Osteocyte (in vitro differentiated cells): ENCODE measurements at regions not wholly inside any gene's neighbourhood (a gene's known extent, or its start where the extent isn't known, plus 50 kb on each side); places are given as distances from the start of the nearest gene placed in this dataset.

Experiments
- DNase-seq: peaks from one replicate; pipeline ENCODE4 v3.0.0; 2021; ENCODE audit warnings: mixed read lengths; ENCODE audit not compliant: unreplicated experiment; ENCODE audit errors: extremely low spot score
- H3K27ac Mint-ChIP-seq: one replicate; pipeline ENCODE4 v1.8.0; 2021; ENCODE audit warnings: mild to moderate bottlenecking, mixed read lengths; ENCODE audit not compliant: unreplicated experiment
- H3K27me3 Mint-ChIP-seq: one replicate; pipeline ENCODE4 v1.8.0; 2021; ENCODE audit warnings: mixed read lengths; ENCODE audit not compliant: unreplicated experiment
- H3K36me3 Mint-ChIP-seq: one replicate; pipeline ENCODE4 v1.8.0; 2021; ENCODE audit warnings: mixed read lengths; ENCODE audit not compliant: unreplicated experiment
- H3K4me1 Mint-ChIP-seq: one replicate; pipeline ENCODE4 v1.8.0; 2021; ENCODE audit warnings: mixed read lengths; ENCODE audit not compliant: unreplicated experiment
- H3K4me3 Mint-ChIP-seq: one replicate; pipeline ENCODE4 v1.8.0; 2021; ENCODE audit warnings: mild to moderate bottlenecking, moderate library complexity, mixed read lengths; ENCODE audit not compliant: unreplicated experiment
- H3K9me3 Mint-ChIP-seq: one replicate; pipeline ENCODE4 v1.8.0; 2021; ENCODE audit warnings: mixed read lengths; ENCODE audit not compliant: unreplicated experiment
- CTCF ChIP-seq: fragments of 200-600 bp; sonication (generic); IDR thresholded peaks from 2 replicates; pipeline ENCODE4 v1.5.0; 2021; ENCODE audit warnings: antibody characterized with exemption, mild to moderate bottlenecking, moderate library complexity

GRCh38 chr9:95816716-95817115 is 58.8 kb upstream of the ERCC6L2 start:
- H3K27me3 Mint-ChIP-seq: no peaks in the 10 kb centered on the region
- H3K4me1 Mint-ChIP-seq: peaks cover 23% of the 10 kb centered on the region
- H3K4me3 Mint-ChIP-seq: no peak overlapping the region
- no peak overlapping the region for H3K27ac Mint-ChIP-seq
- peaks cover 7% of the 10 kb centered on the region for H3K36me3 Mint-ChIP-seq
- H3K9me3 Mint-ChIP-seq: peaks cover 3% of the 10 kb centered on the region
- no peak for DNase-seq
- no peak for TF ChIP-seq CTCF

GRCh38 chr9:95815961-95816360 is 59.5 kb upstream of the ERCC6L2 start:
- DNase-seq: no peak
- H3K36me3 Mint-ChIP-seq: peaks cover 9% of the 10 kb centered on the region
- H3K9me3 Mint-ChIP-seq: peaks cover 3% of the 10 kb centered on the region
- no peak overlapping the region for H3K27ac Mint-ChIP-seq
- TF ChIP-seq CTCF: no peak
- H3K27me3 Mint-ChIP-seq: no peaks in the 10 kb centered on the region
- H3K4me3 Mint-ChIP-seq: no peak overlapping the region
- H3K4me1 Mint-ChIP-seq: peaks cover 22% of the 10 kb centered on the region

DNA sequence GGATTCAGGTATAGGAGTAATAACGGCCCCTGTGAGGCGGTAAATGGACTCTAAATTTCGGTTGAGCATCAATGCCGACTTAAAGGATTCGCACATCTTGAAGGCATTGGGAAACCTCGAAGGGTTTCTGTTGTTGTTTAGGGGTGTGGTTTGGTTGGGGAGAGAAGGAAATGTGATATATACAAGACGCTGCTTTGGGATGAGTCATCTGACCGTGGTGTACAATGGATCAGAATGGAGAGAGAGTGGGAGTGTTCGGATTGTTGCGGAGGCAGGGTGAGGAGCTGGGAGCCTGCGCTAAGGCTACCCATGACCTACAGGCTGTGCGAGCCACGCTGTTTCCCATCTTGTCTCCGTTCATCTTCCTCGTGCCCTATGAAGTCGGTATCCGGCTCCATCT is 60.4 kb upstream of the ERCC6L2 start:
- H3K36me3 Mint-ChIP-seq: peaks cover 9% of the 10 kb centered on the region
- TF ChIP-seq CTCF: no peak
- peaks cover 22% of the 10 kb centered on the region for H3K4me1 Mint-ChIP-seq
- no peak for DNase-seq
- peaks cover 3% of the 10 kb centered on the region for H3K9me3 Mint-ChIP-seq
- H3K27ac Mint-ChIP-seq: no peak overlapping the region
- H3K4me3 Mint-ChIP-seq: no peak overlapping the region
- no peaks in the 10 kb centered on the region for H3K27me3 Mint-ChIP-seq

DNA sequence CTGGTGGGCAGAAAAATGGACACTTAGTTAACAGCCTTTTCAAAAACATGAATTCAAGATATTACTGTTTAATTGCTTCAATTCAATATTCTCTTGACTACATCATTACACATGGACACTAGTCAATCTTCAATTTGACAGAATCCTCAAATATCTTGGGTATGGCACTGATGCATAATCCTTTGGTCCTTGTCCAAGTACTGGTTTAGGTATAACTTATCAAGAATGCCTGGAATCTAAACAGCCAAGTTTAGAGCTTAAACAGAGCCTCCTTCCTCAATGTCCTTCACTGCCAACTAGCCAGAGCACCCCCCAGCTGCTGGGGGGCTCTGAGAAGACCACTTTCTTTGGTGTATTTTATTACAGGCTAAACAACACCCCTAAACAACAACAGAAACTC is 61.6 kb upstream of the ERCC6L2 start:
- H3K36me3 Mint-ChIP-seq: peaks cover 9% of the 10 kb centered on the region

GRCh38 chr9:95810814-95811213 is 64.7 kb upstream of the ERCC6L2 start:
- no peak overlapping the region for H3K4me3 Mint-ChIP-seq
- H3K9me3 Mint-ChIP-seq: peaks cover 3% of the 10 kb centered on the region
- H3K27ac Mint-ChIP-seq: no peak overlapping the region
- peaks cover 39% of the 10 kb centered on the region for H3K4me1 Mint-ChIP-seq
- no peak for DNase-seq
- H3K27me3 Mint-ChIP-seq: no peaks in the 10 kb centered on the region
- H3K36me3 Mint-ChIP-seq: peaks cover 9% of the 10 kb centered on the region
- TF ChIP-seq CTCF: no peak

More for the DNA sequence above, 61.6 kb upstream of the ERCC6L2 start:
- H3K9me3 Mint-ChIP-seq: peaks cover 3% of the 10 kb centered on the region
- no peak for DNase-seq
- H3K27me3 Mint-ChIP-seq: no peaks in the 10 kb centered on the region
- peaks cover 20% of the 10 kb centered on the region for H3K4me1 Mint-ChIP-seq
- H3K27ac Mint-ChIP-seq: no peak overlapping the region
- TF ChIP-seq CTCF: no peak
- no peak overlapping the region for H3K4me3 Mint-ChIP-seq
